Stimulated activated CD8-positive, alpha-beta memory T cell treated with anti-CD3 and anti-CD28 coated beads, Interleukin-12 subunit alpha, Interleukin-12 subunit beta, amount 100 ng/mL, for 1 hour (primary cell): ENCODE measurements at regions not wholly inside any gene's neighbourhood (a gene's known extent, or its start where the extent isn't known, plus 50 kb on each side); places are given as distances from the start of the nearest gene placed in this dataset.

ENCODE experiments used
- DNase-seq: peaks from one replicate; pipeline ENCODE4 v3.0.0-alpha.2; 2020; ENCODE audit warnings: low read depth

GRCh38 chr3:18880691-18881090, 267.6 kb upstream of the KCNH8 start:
- no peak for DNase-seq

GRCh38 chr3:18872466-18872865, 275.8 kb upstream of the KCNH8 start:
- no peak for DNase-seq

GRCh38 chr3:18870642-18871041, 277.7 kb upstream of the KCNH8 start:
- no peak for DNase-seq

- DNase-seq = no peak
These were observed 278.2 kb upstream of the KCNH8 start for GRCh38 chr3:18870074-18870640.

GRCh38 chr3:18868911-18869689, 279.2 kb upstream of the KCNH8 start:
- DNase-seq = no peak

GRCh38 chr3:18866899-18867298, 281.4 kb upstream of the KCNH8 start:
- no peak for DNase-seq

- no peak for DNase-seq
These were observed 283.2 kb upstream of the KCNH8 start for GRCh38 chr3:18864933-18865731.

GRCh38 chr3:18862077-18862476, 286.2 kb upstream of the KCNH8 start:
- no peak for DNase-seq

- DNase-seq = no peak
These were observed 287.2 kb upstream of the KCNH8 start for GRCh38 chr3:18861137-18861536.

GRCh38 chr3:18853269-18853668, 295.0 kb upstream of the KCNH8 start:
- no peak for DNase-seq

- no peak for DNase-seq
These were observed 300.6 kb upstream of the KCNH8 start for GRCh38 chr3:18847583-18848197.

- DNase-seq = no peak
These were observed 304.3 kb upstream of the KCNH8 start for GRCh38 chr3:18843983-18844382.

GRCh38 chr3:18843188-18843587, 305.1 kb upstream of the KCNH8 start:
- no peak for DNase-seq

GRCh38 chr3:18841422-18842343, 306.6 kb upstream of the KCNH8 start:
- DNase-seq = no peak

- DNase-seq = no peak
These were observed 307.7 kb upstream of the KCNH8 start for GRCh38 chr3:18840535-18841137.

- DNase-seq = no peak
These were observed 309.6 kb upstream of the KCNH8 start for GRCh38 chr3:18838758-18839157.

GRCh38 chr3:18837137-18837755, 311.1 kb upstream of the KCNH8 start:
- no peak for DNase-seq

- DNase-seq = no peak
These were observed 313.3 kb upstream of the KCNH8 start for GRCh38 chr3:18835021-18835420.

- DNase-seq = no peak
These were observed 318.2 kb upstream of the KCNH8 start for GRCh38 chr3:18830087-18830486.

- DNase-seq = no peak
These were observed 319.7 kb upstream of the KCNH8 start for GRCh38 chr3:18828637-18829036.

- DNase-seq = no peak
These were observed 320.6 kb upstream of the KCNH8 start for GRCh38 chr3:18827664-18828063.
